Activated T-helper 2 cell treated with anti-CD3 and anti-CD28 coated beads, Interferon-gamma antibody, Interleukin-2, Interleukin-4, amounts not matched to agents 10 μg/mL and 5 μg/mL and 100 μg/mL, durations not matched to agents 14 hours and 24 hours and 36 hours (primary cell): ENCODE measurements at regions not wholly inside any gene's neighbourhood (a gene's known extent, or its start where the extent isn't known, plus 50 kb on each side); places are given as distances from the start of the nearest gene placed in this dataset.

Experiments used
- DNase-seq: peaks from one replicate; pipeline ENCODE4 v3.0.0; 2021; ENCODE audit warnings: low spot score
- H3K27ac Mint-ChIP-seq: one replicate; pipeline ENCODE4 v1.8.0; 2021; ENCODE audit warnings: mixed read lengths
- H3K27me3 Mint-ChIP-seq: one replicate; pipeline ENCODE4 v1.8.0; 2021; ENCODE audit warnings: low read depth, mixed read lengths
- H3K36me3 Mint-ChIP-seq: one replicate; pipeline ENCODE4 v1.8.0; 2021; ENCODE audit warnings: low read depth, mixed read lengths
- H3K4me1 Mint-ChIP-seq: one replicate; pipeline ENCODE4 v1.8.0; 2021; ENCODE audit warnings: low read depth, mixed read lengths
- H3K4me3 Mint-ChIP-seq: one replicate; pipeline ENCODE4 v1.8.0; 2021; ENCODE audit warnings: low read depth, mild to moderate bottlenecking, moderate library complexity, mixed read lengths
- H3K9me3 Mint-ChIP-seq: one replicate; pipeline ENCODE4 v1.8.0; 2021; ENCODE audit warnings: mixed read lengths
- intact Hi-C: fragments of 100-400 bp; cut with micrococcal nuclease; formaldehyde crosslinking; loops from one replicate; pipeline ENCODE4 v1.15.1; 2023

DNA sequence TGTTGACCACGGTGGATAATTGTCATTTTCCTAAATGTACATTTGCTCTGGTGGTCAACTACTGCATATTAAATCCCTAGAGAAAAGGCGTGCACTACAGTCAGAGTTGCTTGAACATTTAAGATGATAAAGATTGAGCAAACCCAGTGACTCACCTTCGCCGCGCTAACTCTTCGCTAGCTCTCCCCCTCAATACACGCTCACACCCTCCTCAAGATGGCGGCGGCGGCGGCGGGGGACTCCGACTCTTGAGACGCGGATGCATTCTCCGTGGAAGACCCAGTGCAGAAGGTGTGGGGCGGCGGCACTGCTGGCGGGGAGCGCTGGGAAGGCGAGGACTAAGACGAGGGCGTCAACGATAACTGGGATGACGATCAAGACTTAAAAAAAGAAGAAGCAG lies 79.8 kb upstream of the PFN2 start:
- Mint-ChIP-seq H3K4me3 (no peak overlapping the region), H3K27me3 (peaks cover 6% of the 10 kb centered on the region), H3K27ac (no peak overlapping the region), H3K36me3 (no peaks in the 10 kb centered on the region), H3K4me1 (no peaks in the 10 kb centered on the region), H3K9me3 (no peaks in the 10 kb centered on the region)
- no peak for DNase-seq
- intact Hi-C loops = no loop called here

DNA sequence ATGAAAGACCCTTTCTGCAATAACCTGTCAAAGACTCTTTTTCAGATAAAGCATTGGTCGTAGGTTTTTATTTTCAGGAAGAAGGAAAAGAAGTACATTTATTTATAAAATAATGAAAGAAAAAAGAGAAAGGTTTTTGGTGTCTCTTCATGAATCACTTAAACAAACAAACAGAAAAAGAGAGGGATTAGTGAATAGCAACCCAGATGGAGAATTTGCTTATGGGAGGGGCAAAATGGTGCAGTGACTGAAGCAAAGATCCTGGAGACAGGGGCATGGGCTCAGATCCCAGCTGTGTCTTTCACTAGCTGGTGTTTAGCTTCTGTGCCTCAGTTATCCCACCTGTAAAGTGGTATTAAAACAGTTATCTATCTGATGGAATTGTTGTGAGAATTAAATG lies 78.6 kb upstream of the PFN2 start:
- no peaks in the 10 kb centered on the region for H3K36me3 Mint-ChIP-seq
- H3K27ac Mint-ChIP-seq = no peak overlapping the region
- DNase-seq = no peak
- no peaks in the 10 kb centered on the region for H3K4me1 Mint-ChIP-seq
- peaks cover 6% of the 10 kb centered on the region for H3K27me3 Mint-ChIP-seq
- H3K9me3 Mint-ChIP-seq = no peaks in the 10 kb centered on the region
- no peak overlapping the region for H3K4me3 Mint-ChIP-seq
- intact Hi-C loops = no loop called here

DNA sequence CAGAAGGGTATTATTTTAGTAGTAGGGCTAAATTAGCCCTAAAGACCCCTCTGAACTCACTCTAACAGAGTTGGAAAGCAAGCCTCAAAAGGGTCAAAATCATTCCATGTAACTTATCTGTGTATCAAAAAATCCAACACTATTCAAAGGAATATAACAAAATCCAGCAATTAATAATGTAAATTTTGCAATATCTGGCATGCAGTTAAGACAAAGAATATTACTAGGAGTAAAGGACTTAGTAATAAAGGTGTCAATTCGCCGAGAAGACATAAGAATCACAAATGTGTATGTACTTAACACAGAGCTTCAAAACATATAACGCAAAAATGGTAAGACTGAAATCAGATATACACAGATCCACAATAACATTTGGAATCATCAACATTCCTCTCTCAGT lies 71.2 kb upstream of the PFN2 start:
- Mint-ChIP-seq H3K4me1 (peaks cover 2% of the 10 kb centered on the region), H3K27me3 (peaks cover 8% of the 10 kb centered on the region), H3K9me3 (no peaks in the 10 kb centered on the region), H3K36me3 (no peaks in the 10 kb centered on the region), H3K27ac (no peak overlapping the region), H3K4me3 (no peak overlapping the region)
- DNase-seq = no peak
- intact Hi-C loops = no loop called here

- no peak for DNase-seq
- no peak overlapping the region for H3K27ac Mint-ChIP-seq
- H3K27me3 Mint-ChIP-seq = peaks cover 6% of the 10 kb centered on the region
- intact Hi-C loops = no loop called here
- H3K9me3 Mint-ChIP-seq = no peaks in the 10 kb centered on the region
- H3K4me3 Mint-ChIP-seq = no peak overlapping the region
- no peaks in the 10 kb centered on the region for H3K36me3 Mint-ChIP-seq
- H3K4me1 Mint-ChIP-seq = peaks cover 2% of the 10 kb centered on the region
These were observed 69.4 kb upstream of the PFN2 start for GRCh38 chr3:150040097-150040496.

GRCh38 chr3:150038830-150039229 lies 68.1 kb upstream of the PFN2 start:
- H3K9me3 Mint-ChIP-seq = no peaks in the 10 kb centered on the region
- no peak overlapping the region for H3K4me3 Mint-ChIP-seq
- H3K36me3 Mint-ChIP-seq = no peaks in the 10 kb centered on the region
- intact Hi-C loops = no loop called here
- H3K4me1 Mint-ChIP-seq = peaks cover 2% of the 10 kb centered on the region
- H3K27ac Mint-ChIP-seq = no peak overlapping the region
- H3K27me3 Mint-ChIP-seq = peaks cover 7% of the 10 kb centered on the region
- no peak for DNase-seq

GRCh38 chr3:150036780-150037179 lies 66.1 kb upstream of the PFN2 start:
- no peaks in the 10 kb centered on the region for H3K9me3 Mint-ChIP-seq
- no peaks in the 10 kb centered on the region for H3K36me3 Mint-ChIP-seq
- peaks cover 2% of the 10 kb centered on the region for H3K4me1 Mint-ChIP-seq
- DNase-seq = no peak
- H3K4me3 Mint-ChIP-seq = no peak overlapping the region
- H3K27ac Mint-ChIP-seq = no peak overlapping the region
- peaks cover 9% of the 10 kb centered on the region for H3K27me3 Mint-ChIP-seq
- intact Hi-C loops = no loop called here

DNA sequence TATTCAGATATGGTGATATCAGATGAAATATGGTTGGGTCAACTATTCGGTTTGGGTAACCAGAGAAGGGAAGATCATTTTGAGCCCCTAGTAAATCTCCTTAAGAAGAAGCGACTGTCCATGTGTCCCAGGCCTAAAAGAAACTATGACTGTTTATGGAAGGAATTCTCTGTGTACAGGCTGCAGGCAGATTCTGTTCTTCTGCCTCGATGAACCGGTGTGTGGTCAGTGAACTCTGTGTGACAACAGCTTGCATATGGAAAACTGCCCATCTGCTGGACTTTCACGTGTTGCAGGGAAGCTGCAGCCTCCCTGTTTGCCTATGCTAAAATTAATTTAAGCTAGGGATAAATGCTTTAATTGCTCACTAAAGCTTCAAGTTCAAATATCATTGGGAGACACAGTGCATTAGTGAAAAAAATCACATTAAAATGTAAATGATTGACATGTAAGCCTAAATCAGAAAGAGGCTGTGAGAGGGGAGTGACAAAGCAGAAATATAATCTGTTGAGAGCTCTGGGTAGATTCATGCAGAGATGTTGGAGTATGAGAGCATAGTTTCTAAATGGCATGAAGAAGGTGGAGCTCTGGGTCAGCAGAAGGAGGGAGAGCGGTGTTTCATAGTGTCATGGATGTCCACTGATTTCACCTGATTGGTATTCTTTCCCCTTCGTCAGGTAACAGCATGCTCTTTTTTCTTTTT lies 65.4 kb upstream of the PFN2 start:
- Mint-ChIP-seq H3K4me1 (peaks cover 2% of the 10 kb centered on the region), H3K27me3 (peaks cover 7% of the 10 kb centered on the region), H3K9me3 (no peaks in the 10 kb centered on the region), H3K36me3 (no peaks in the 10 kb centered on the region), H3K4me3 (no peak overlapping the region), H3K27ac (no peak overlapping the region)
- intact Hi-C loops = no loop called here
- DNase-seq = no peak

GRCh38 chr3:150035301-150035779 lies 64.6 kb upstream of the PFN2 start:
- H3K36me3 Mint-ChIP-seq = no peaks in the 10 kb centered on the region
- H3K27ac Mint-ChIP-seq = no peak overlapping the region
- no peaks in the 10 kb centered on the region for H3K9me3 Mint-ChIP-seq
- H3K27me3 Mint-ChIP-seq = peaks cover 7% of the 10 kb centered on the region
- no peak for DNase-seq
- H3K4me3 Mint-ChIP-seq = no peak overlapping the region
- peaks cover 2% of the 10 kb centered on the region for H3K4me1 Mint-ChIP-seq
- intact Hi-C loops = no loop called here

GRCh38 chr3:150033721-150034120 lies 63.0 kb upstream of the PFN2 start:
- Mint-ChIP-seq H3K27ac (no peak overlapping the region), H3K9me3 (no peaks in the 10 kb centered on the region), H3K27me3 (peaks cover 7% of the 10 kb centered on the region), H3K4me1 (peaks cover 2% of the 10 kb centered on the region), H3K36me3 (no peaks in the 10 kb centered on the region), H3K4me3 (no peak overlapping the region)
- intact Hi-C loops = no loop called here
- DNase-seq = no peak

DNA sequence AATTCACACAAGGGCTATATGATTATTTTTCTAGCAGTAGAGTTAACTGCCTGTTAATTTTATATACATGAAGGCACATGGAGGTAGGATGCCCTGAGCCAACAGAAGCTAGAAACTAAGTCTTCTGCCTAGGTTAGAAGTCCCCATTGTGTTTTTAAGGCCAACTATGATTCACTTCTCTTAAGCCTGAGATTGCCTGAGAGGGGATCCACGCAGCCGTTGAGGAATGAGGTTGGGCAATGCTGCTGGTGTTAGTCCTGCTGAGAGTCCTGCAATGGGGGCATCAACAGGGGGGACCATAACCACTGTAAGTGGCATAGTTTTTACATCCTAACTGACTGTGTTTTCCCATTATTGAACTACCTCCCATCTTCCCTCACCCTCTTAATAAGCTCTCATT lies 60.1 kb upstream of the PFN2 start:
- Mint-ChIP-seq H3K27me3 (peaks cover 9% of the 10 kb centered on the region), H3K4me3 (no peak overlapping the region), H3K36me3 (no peaks in the 10 kb centered on the region), H3K9me3 (no peaks in the 10 kb centered on the region), H3K27ac (no peak overlapping the region), H3K4me1 (no peaks in the 10 kb centered on the region)
- intact Hi-C loops = no loop called here
- DNase-seq = no peak

DNA sequence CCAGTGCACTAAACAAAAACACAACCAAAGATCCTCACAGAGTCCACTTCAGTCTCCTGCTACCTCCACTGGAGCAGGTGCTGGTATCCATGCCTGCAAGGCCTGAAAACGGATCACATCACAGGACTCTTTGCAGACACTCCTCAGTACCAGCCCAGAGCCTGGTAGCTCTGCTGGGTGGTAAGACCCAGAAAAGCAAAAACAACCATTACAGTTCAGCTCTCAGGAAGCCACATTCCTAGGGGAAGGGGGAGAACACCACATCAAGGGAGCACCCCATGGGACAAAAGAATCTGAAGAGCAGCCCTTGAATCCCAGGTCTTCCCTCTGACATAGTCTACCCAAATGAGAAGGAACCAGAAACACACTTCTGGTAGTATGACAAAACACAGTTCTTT lies 52.5 kb upstream of the PFN2 start:
- intact Hi-C loops = no loop called here
- Mint-ChIP-seq H3K27ac (no peak overlapping the region), H3K9me3 (no peaks in the 10 kb centered on the region), H3K27me3 (peaks cover 4% of the 10 kb centered on the region), H3K36me3 (no peaks in the 10 kb centered on the region), H3K4me3 (no peak overlapping the region), H3K4me1 (no peaks in the 10 kb centered on the region)
- DNase-seq = no peak

- no peak for DNase-seq
- H3K4me1 Mint-ChIP-seq = no peaks in the 10 kb centered on the region
- intact Hi-C loops = no loop called here
- no peak overlapping the region for H3K27ac Mint-ChIP-seq
- H3K27me3 Mint-ChIP-seq = peaks cover 7% of the 10 kb centered on the region
- no peaks in the 10 kb centered on the region for H3K9me3 Mint-ChIP-seq
- no peak overlapping the region for H3K4me3 Mint-ChIP-seq
- no peaks in the 10 kb centered on the region for H3K36me3 Mint-ChIP-seq
These were observed 51.9 kb upstream of the PFN2 start for GRCh38 chr3:150022381-150023238.

DNA sequence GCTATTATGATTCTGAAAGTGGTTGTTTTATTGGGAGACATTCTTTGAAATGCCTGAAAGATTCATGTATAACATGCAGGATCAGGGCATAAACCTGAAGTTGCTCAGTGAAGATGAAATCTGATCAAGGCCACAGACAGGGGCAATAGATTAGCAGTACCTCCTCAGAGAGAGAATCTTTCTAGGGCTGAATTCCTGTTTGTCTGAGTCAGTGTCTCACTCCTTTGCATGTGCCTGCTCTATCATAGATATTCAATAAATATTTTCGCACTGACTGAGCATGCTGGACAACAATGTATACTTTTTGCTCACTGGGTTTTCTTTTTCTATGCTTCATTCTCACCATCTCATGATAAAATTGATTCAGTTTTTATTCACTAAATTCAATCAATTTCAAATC lies 49.8 kb upstream of the PFN2 start:
- Mint-ChIP-seq H3K4me3 (no peak overlapping the region), H3K9me3 (no peaks in the 10 kb centered on the region), H3K36me3 (no peaks in the 10 kb centered on the region), H3K4me1 (no peaks in the 10 kb centered on the region), H3K27me3 (peaks cover 3% of the 10 kb centered on the region), H3K27ac (no peak overlapping the region)
- intact Hi-C loops = no loop called here
- DNase-seq = no peak
